Astrocyte (in vitro differentiated cells and primary cell): ENCODE measurements at regions not wholly inside any gene's neighbourhood (a gene's known extent, or its start where the extent isn't known, plus 50 kb on each side); places are given as distances from the start of the nearest gene placed in this dataset.

Source experiments
- EZH2 ChIP-seq: IDR thresholded peaks from 2 replicates; pipeline ENCODE4 v1.6.1; 2012; ENCODE audit warnings: mild to moderate bottlenecking, low read length, inconsistent platforms; ENCODE audit not compliant: insufficient read depth
- TF ChIP-seq, protein P1 (sequence below): IDR thresholded peaks from 2 replicates; pipeline ENCODE4 v1.5.1; 2011; ENCODE audit warnings: low read depth, mild to moderate bottlenecking, inconsistent platforms, low read length, moderate library complexity; ENCODE audit not compliant: insufficient read depth

DNA sequence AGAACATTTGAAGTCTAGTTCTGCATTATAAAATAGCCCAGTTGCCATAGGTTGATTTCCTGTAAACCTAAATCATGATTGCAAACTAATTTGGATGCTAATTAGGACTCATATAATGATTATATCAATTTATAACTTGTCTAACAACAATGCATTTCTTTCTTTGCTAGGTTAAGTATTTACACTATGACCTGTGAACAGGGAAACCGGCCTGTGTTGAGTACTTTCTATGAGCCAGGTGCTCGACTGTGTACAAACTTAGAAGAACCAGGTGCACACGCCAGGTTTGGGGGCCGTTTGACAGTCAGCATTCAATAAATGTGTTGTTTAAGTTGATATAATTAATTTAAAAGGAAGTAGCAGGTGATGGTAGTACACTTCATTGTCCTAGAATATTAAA, 203.1 kb downstream of the TM9SF2 start:
- TF ChIP-seq, protein P1, sequence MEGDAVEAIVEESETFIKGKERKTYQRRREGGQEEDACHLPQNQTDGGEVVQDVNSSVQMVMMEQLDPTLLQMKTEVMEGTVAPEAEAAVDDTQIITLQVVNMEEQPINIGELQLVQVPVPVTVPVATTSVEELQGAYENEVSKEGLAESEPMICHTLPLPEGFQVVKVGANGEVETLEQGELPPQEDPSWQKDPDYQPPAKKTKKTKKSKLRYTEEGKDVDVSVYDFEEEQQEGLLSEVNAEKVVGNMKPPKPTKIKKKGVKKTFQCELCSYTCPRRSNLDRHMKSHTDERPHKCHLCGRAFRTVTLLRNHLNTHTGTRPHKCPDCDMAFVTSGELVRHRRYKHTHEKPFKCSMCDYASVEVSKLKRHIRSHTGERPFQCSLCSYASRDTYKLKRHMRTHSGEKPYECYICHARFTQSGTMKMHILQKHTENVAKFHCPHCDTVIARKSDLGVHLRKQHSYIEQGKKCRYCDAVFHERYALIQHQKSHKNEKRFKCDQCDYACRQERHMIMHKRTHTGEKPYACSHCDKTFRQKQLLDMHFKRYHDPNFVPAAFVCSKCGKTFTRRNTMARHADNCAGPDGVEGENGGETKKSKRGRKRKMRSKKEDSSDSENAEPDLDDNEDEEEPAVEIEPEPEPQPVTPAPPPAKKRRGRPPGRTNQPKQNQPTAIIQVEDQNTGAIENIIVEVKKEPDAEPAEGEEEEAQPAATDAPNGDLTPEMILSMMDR: no peak
- TF ChIP-seq EZH2: no peak
